ENCODE measurements at regions not wholly inside any gene's neighbourhood (a gene's known extent, or its start where the extent isn't known, plus 50 kb on each side); places are given as distances from the start of the nearest gene placed in this dataset.
"Not testable (repeated sequence)": the region's sequence is repeated elsewhere in the genome, so short reads cannot be mapped to it uniquely, and the experiment has no call there.

DNA sequence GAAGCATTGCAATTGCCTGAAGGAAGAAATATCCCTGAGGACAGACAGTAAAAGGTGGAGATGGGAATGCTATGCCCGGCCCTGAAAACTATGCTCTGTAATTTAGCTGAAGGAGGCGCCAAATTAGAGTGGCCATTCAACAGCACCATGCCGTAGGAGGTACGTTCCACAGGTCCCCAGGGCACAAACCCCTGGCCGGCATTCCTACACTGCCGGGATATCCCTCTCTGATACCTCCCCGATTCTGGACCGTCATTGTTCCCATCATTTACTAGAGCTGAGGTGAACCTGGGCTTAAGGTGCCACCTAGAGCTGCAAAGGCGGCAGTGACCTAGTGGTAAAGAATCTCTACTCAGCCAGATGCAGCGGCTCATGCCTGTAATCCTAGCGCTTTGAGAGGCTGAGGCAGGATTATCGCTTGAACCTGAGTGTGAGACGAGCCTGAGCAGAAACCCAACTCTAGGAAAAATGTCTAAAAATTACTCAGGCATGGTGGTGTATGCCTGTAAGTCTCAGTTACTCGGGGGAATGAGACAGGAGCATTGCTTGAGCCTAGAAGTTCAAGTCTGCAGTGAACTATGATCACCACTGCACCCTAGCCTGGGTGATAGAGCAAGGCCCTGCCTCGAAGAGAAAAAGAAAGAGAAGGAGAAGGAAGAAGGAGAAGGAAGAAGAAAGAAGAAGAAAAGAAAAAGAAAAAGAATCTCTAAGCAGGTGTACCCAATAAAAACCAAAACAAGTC, 53.0 kb upstream of the TNKS2 start:
- H3K27ac Mint-ChIP-seq: no peak overlapping the region
- no peak overlapping the region for H3K4me3 Mint-ChIP-seq
- no peaks in the 10 kb centered on the region for H3K4me1 Mint-ChIP-seq
- peaks cover 2% of the 10 kb centered on the region for H3K9me3 Mint-ChIP-seq
- H3K36me3 Mint-ChIP-seq: peaks cover 5% of the 10 kb centered on the region
- no peak for ATAC-seq
- peaks cover 47% of the 10 kb centered on the region for H3K27me3 Mint-ChIP-seq

DNA sequence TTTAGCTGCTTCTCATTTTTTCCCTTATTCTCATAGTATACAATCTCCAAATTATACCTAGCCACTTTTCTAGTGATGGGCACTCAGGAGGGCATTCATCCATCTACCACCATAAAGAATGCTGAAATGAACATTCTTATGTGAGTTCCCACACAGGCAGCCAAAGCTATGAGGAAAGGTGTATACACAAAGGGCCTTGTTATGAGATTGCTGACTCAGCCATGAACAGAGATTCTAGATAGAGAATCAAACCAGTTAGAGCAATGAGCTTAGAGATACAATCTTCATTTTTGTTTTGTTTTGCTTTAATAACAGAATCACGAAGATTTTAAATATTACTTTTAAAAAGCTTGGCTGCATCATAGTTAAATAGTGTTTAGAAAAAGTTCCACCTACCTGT, 54.8 kb upstream of the TNKS2 start:
- peaks cover 5% of the 10 kb centered on the region for H3K36me3 Mint-ChIP-seq
- no peak overlapping the region for H3K4me3 Mint-ChIP-seq
- peaks cover 65% of the 10 kb centered on the region for H3K27me3 Mint-ChIP-seq
- H3K27ac Mint-ChIP-seq: no peak overlapping the region
- peaks cover 2% of the 10 kb centered on the region for H3K9me3 Mint-ChIP-seq
- no peak for ATAC-seq
- no peaks in the 10 kb centered on the region for H3K4me1 Mint-ChIP-seq

DNA sequence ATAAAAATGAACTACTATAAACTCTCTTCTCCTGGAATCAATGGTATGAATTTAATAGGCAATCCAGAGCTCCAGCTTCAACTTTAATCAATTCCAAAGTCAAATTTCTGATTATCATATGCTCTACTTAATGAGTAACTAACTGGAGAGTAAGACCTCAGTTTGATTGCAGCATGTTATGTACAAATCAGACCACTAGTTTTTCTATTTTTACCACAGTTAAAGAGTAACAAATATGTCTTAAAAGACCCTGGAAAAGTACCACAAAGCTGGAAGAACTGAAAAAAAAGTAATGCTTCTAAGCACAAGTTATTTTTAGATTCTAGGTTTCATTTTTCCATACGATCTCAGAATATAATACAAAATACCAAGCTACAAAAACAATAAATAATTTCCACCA, 56.0 kb upstream of the TNKS2 start:
- peaks cover 77% of the 10 kb centered on the region for H3K27me3 Mint-ChIP-seq
- no peaks in the 10 kb centered on the region for H3K4me1 Mint-ChIP-seq
- no peak overlapping the region for H3K4me3 Mint-ChIP-seq
- H3K27ac Mint-ChIP-seq: no peak overlapping the region
- H3K36me3 Mint-ChIP-seq: peaks cover 5% of the 10 kb centered on the region
- peaks cover 2% of the 10 kb centered on the region for H3K9me3 Mint-ChIP-seq
- ATAC-seq: no peak

DNA sequence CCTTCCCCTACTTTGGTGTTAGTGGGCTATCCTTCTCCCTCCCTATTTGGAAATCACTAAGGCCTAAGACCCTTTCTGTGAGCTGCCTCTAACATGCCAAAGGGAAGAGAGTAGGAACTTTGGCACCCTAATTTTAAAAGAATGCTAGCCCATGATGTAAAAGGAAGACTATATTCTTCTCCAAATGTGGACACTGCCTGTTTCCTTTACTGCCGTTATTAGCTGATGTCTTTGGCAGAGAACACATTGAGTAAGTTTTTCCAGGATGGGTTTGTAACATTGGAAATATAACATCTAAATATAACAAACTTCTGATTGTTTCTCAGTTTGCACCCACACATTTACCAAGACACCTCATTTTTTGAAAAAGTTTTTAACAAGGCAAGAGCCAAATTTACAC, 56.9 kb upstream of the TNKS2 start:
- ATAC-seq: no peak
- Mint-ChIP-seq H3K27ac (no peak overlapping the region), H3K27me3 (peaks cover 83% of the 10 kb centered on the region), H3K36me3 (peaks cover 5% of the 10 kb centered on the region), H3K4me1 (no peaks in the 10 kb centered on the region), H3K9me3 (peaks cover 2% of the 10 kb centered on the region), H3K4me3 (no peak overlapping the region)

DNA sequence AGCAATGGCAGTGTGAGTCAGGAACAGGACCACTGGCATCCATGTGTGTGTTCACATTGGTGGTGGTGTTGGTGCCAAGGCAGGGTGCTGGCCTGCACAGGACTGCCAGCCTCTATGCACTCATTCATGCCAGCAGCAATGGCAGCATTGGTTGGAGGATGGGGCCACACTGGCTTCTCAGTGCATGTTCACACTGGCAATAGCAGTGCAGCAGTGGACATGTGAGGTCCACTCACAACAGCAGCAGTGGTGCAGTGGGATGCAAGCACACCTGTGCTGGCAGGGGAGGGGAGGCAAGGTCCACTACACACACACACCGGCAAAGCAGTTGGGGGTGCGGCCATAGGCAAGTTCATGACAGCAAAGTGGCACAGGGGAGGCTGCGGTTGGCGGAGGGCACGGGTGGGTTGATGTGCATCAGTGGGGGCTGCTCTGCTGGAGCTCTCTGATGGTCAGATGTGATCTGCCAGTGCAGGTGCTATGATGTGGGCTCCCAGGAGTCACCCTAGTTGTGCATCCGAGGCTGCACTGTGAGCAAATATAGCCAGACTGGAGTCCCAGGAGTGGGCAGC, 57.8 kb upstream of the TNKS2 start:
- H3K4me1 Mint-ChIP-seq: no peaks in the 10 kb centered on the region
- H3K36me3 Mint-ChIP-seq: peaks cover 2% of the 10 kb centered on the region
- H3K27ac Mint-ChIP-seq: no peak overlapping the region
- peaks cover 78% of the 10 kb centered on the region for H3K27me3 Mint-ChIP-seq
- no peak for ATAC-seq
- peaks cover under 1% of the 10 kb centered on the region for H3K9me3 Mint-ChIP-seq
- H3K4me3 Mint-ChIP-seq: no peak overlapping the region

DNA sequence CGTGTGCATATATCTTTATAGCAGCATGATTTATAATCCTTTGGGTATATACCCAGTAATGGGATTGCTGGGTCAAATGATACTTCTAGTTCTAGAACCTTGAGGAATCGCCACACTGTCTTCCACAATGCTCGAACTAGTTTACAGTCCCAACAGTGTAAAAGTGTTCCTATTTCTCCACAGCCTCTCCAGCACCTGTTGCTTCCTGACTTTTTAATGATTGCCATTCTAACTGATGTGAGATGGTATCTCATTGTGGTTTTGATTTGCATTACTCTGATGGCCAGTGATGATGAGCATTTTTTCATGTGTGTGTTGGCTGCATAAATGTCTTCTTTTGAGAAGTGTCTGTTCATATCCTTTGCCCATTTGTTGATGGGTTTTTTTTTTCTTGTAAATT, 66.0 kb upstream of the TNKS2 start:
- not testable (repeated sequence) for H3K27ac Mint-ChIP-seq, H3K4me1 Mint-ChIP-seq, H3K4me3 Mint-ChIP-seq, H3K9me3 Mint-ChIP-seq, H3K36me3 Mint-ChIP-seq, ATAC-seq
- peaks cover 23% of the 10 kb centered on the region for H3K27me3 Mint-ChIP-seq

DNA sequence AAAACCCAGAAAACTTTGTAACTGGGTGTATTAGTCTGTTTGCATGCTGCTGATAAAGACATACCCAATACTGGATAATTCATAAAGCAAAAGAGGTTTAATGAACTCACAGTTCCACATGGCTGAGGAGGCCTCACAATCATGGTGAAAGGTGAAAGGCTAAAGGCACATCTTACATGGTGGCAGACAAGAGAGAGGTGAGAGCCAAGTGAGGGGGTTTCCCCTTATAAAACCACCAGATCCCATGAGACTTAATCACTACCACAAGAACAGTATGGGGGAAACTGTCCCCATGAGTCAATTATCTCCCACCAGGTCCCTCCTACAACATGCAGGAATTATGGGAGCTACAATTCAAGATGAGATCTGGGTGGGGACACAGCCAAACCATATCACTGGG, 68.9 kb upstream of the TNKS2 start:
- H3K27ac Mint-ChIP-seq, H3K27me3 Mint-ChIP-seq, ATAC-seq, H3K4me1 Mint-ChIP-seq, H3K36me3 Mint-ChIP-seq, H3K4me3 Mint-ChIP-seq, H3K9me3 Mint-ChIP-seq: not testable (repeated sequence)

DNA sequence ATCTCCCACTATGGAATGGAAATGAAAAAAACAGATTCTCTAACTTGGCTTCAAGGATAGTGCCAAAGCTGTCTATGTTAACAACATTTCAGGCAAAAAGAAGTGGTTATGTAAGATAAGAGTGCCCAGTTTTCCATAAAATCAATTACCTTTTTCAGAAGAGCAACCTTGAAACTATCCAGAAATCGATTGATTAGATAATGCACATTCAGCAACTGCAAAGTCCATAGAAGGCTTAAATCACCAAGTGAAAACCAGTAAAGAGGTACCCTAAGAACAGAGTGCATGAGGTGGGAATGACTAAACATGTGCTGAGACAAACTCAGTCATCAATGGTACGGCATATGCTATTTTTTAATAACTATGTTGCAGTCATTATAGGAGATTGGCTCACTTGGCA, 71.9 kb upstream of the TNKS2 start:
- no peak overlapping the region for H3K27ac Mint-ChIP-seq
- H3K36me3 Mint-ChIP-seq: no peaks in the 10 kb centered on the region
- peaks cover 2% of the 10 kb centered on the region for H3K27me3 Mint-ChIP-seq
- ATAC-seq: no peak
- no peaks in the 10 kb centered on the region for H3K4me1 Mint-ChIP-seq
- no peak overlapping the region for H3K4me3 Mint-ChIP-seq
- peaks cover 9% of the 10 kb centered on the region for H3K9me3 Mint-ChIP-seq

DNA sequence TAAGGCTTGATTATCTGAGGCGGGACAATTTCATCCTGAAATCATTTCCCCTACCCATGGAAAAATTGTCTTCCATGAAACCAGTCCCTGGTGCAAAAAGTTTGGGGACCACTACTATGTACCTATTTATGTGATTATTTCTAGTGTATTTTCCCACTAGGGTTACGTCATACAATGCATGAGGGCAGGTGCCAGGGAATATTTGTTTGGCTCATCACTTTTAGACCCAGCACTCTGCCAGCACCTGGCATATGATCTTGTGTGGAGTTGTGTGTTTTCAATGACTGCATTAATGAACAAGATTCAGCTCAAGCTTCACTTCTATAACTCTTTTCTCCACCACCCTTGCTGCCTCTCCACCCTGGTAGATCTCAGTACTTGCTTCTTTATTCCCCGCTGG, 73.3 kb upstream of the TNKS2 start:
- no peak overlapping the region for H3K4me3 Mint-ChIP-seq
- no peaks in the 10 kb centered on the region for H3K36me3 Mint-ChIP-seq
- ATAC-seq: no peak
- peaks cover 7% of the 10 kb centered on the region for H3K27me3 Mint-ChIP-seq
- no peak overlapping the region for H3K27ac Mint-ChIP-seq
- H3K4me1 Mint-ChIP-seq: no peaks in the 10 kb centered on the region
- H3K9me3 Mint-ChIP-seq: peaks cover 9% of the 10 kb centered on the region

DNA sequence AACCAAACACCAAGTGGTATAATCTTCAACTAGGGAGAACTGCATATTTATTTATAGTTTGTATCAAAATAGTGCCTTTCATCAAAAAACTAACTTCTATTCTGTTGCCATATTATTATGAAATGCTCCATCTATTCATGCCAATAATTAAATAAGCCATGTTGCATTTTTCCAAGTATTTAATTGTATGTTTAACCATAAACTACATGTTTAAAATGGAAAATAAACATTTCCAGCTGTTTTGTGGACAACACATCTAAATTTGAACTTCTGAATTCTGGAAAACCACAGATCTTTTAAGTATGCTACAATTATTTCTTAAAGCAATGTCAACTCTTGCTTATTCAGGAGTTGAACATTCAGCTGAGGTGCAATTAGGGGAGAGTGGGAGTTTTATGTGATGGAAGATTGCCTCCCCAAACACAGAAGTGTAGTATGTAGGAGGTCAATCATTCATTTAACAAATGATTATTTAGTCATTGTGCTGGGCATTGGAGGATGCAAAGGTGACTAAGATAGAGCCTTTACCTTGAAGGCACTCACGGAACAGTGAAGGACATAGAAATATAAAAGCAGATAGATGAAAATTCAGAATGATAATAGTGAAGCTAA, 80.7 kb upstream of the PPP1R3C start:
- no peak overlapping the region for H3K4me3 Mint-ChIP-seq
- H3K36me3 Mint-ChIP-seq: no peaks in the 10 kb centered on the region
- peaks cover 42% of the 10 kb centered on the region for H3K27me3 Mint-ChIP-seq
- H3K27ac Mint-ChIP-seq: no peak overlapping the region
- H3K9me3 Mint-ChIP-seq: no peaks in the 10 kb centered on the region
- ATAC-seq: no peak
- H3K4me1 Mint-ChIP-seq: no peaks in the 10 kb centered on the region

DNA sequence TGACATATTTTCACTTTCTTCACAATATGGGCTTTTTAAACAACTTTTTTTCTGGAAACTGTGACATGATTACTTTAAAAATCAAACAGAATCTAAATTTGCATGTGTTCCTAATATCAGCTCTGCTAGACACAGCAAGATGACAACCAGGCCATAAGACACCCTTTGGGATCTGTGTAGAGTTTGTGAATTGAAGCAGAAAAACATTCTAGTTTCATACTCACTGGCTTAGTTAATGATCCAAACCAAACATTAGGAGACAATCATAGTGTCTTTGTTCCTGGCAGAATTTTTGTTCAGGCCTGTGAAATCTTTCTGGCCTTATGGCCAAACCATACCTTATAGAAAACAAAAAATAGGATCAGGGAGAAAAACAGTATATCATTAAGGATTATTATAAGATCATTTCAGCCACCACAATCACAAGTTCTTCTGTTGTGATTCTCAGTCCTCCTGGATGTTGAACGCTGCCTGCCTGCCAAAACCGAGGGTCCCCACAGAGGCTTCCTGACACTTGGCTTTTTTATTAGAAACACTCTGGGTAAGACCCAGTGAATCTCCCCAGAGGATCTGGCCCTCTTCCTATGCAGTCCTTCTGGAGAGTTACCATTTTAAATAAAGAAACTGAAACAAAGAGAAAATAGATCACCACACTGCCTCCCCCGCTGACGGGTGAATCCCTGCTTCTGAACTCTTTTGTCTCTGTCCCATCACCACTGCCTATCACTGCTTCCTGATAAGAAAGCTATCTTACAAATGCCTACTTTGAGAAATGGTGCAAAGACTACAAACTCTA, 79.2 kb upstream of the PPP1R3C start:
- no peaks in the 10 kb centered on the region for H3K4me1 Mint-ChIP-seq
- peaks cover 29% of the 10 kb centered on the region for H3K27me3 Mint-ChIP-seq
- H3K4me3 Mint-ChIP-seq: no peak overlapping the region
- no peaks in the 10 kb centered on the region for H3K9me3 Mint-ChIP-seq
- ATAC-seq: no peak
- no peak overlapping the region for H3K27ac Mint-ChIP-seq
- H3K36me3 Mint-ChIP-seq: no peaks in the 10 kb centered on the region

DNA sequence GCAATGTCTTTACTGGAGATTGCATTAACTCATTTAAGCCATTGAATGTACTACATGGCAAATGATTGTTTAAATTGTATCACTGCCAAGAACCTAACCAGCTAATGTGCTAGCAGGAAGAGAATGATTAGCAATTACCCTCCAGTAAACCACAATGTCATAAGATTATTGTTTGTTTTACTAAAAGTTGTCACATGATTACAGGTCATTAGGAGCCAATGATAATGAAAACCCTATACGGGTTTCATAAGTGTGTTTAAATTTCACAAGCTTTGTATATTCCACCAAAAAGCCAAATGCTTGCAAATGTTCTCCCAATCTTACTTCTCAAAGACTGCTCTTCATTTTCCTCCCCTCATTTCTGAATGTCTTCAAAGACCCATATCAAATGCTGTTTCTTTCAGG, 76.5 kb upstream of the PPP1R3C start:
- no peak for ATAC-seq
- no peaks in the 10 kb centered on the region for H3K36me3 Mint-ChIP-seq
- no peaks in the 10 kb centered on the region for H3K4me1 Mint-ChIP-seq
- H3K4me3 Mint-ChIP-seq: no peak overlapping the region
- H3K9me3 Mint-ChIP-seq: no peaks in the 10 kb centered on the region
- H3K27me3 Mint-ChIP-seq: peaks cover 18% of the 10 kb centered on the region
- H3K27ac Mint-ChIP-seq: no peak overlapping the region

DNA sequence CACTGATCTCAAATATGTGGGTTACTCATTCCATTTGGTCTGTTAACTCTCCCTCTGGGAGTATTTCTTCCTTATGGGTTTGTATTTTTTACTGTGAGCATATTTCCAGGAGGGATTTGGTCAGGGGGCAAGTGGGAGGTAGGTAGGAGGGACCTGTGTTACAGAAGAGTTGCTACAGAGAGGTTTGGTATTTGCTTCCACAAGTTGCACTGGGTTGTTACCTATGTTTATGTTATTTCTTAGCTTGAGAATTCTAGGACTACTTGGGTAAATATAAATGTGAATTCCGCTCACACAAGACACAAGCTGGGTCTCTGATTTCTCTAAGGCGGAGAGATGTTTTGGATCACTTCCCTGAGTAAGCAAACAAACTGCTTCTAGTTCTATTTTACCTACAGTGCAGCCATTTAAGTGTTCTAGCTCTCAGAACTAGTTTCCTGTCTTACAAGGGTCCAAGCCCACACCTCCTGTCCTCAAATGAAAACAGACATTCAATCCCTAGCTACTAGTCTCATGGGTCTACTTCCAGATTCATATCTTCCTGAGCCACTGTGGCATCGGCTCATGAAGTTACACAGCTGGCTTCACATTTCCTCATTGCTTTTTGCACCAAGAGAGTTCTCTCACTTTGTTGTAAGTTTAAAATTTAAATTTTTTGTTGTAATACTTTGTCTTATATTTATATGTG, 75.4 kb upstream of the PPP1R3C start:
- ATAC-seq: no peak
- Mint-ChIP-seq H3K27me3 (peaks cover 7% of the 10 kb centered on the region), H3K36me3 (no peaks in the 10 kb centered on the region), H3K4me1 (no peaks in the 10 kb centered on the region), H3K9me3 (no peaks in the 10 kb centered on the region), H3K27ac (no peak overlapping the region), H3K4me3 (no peak overlapping the region)

DNA sequence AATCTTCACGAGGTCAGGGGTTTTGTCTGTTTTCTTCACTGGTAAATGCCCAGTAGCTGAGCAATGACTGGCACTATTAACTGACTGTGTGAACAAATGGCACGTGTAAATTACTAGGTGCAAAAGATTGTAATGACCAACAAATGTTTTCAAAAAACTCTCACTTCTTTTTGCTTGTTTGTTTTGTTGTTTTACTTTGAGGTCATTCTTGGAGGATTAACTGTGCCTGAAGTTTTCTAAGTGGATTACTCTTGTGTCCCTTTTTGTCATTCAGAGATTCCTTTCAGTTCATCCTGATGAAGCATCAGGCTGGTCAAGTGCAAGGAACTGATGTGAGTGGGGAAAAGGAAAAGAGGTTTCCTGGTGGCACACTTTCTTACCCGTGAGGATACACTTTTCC, 74.4 kb upstream of the PPP1R3C start:
- no peak for ATAC-seq
- Mint-ChIP-seq H3K36me3 (no peaks in the 10 kb centered on the region), H3K4me3 (no peak overlapping the region), H3K4me1 (no peaks in the 10 kb centered on the region), H3K27ac (no peak overlapping the region), H3K27me3 (no peaks in the 10 kb centered on the region), H3K9me3 (no peaks in the 10 kb centered on the region)

DNA sequence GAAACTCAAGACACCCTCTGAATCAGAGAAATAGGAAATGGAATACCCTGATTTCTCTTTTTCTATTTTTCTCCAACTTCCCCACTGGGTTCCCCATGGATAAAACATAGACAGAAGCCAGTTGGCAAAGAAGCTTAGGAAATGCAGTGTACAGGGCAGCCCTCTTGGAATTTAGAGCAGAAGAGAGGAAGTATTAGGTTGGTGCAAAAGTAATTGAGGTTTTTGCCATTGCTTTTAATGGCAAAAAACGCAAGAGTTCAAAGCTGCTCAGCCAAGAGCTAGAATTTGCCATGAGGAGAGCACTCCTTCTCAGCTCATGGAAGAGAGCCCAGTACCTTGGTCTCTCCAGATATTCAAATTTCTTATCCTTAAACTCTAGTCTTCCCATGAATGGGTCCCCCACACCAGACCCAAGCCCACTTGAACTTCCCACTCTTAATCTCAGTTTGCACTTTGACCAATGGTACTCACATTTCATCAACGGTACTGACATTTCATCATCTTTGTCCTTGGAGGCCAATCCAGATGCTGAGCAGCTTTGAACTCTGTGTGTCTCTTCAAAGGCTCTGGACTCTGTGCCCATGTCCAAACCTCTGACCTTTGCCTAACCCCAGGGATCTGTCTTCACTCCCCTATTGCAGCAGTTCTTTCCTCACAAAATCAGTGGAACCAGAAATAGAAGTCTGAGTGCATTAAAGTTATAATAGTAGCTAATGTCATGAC, 73.2 kb upstream of the PPP1R3C start:
- Mint-ChIP-seq H3K4me1 (no peaks in the 10 kb centered on the region), H3K27me3 (peaks cover 3% of the 10 kb centered on the region), H3K36me3 (no peaks in the 10 kb centered on the region), H3K27ac (no peak overlapping the region), H3K4me3 (no peak overlapping the region), H3K9me3 (no peaks in the 10 kb centered on the region)
- ATAC-seq: no peak

Data from stimulated activated memory B cell treated with anti-CD40 and anti-IgM and Interleukin-4, amounts not matched to agents 10 μg/mL and 1 μg/mL and 100 μg/mL, for 72 hours (primary cell).